Neural progenitor cell (in vitro differentiated cells): ENCODE measurements at regions not wholly inside any gene's neighbourhood (a gene's known extent, or its start where the extent isn't known, plus 50 kb on each side); places are given as distances from the start of the nearest gene placed in this dataset.

Experiments
- DNase-seq: peaks from one replicate; pipeline ENCODE4 v3.0.0-alpha.2; 2016; ENCODE audit warnings: low spot score
- H2AFZ ChIP-seq: fragments of 200-600 bp; sonication (generic); replicated peaks from 2 replicates; pipeline ENCODE4 v1.6.1; 2016; ENCODE audit warnings: antibody characterized with exemption
- H3F3A ChIP-seq: fragments of 200-600 bp; sonication (generic); 2 replicates; pipeline ENCODE4 v1.6.1; 2016; ENCODE audit warnings: antibody characterized with exemption, low read depth
- H3K27ac ChIP-seq: fragments of 200-600 bp; sonication (generic); 2 replicates; pipeline ENCODE4 v1.5.1; 2016; ENCODE audit warnings: mild to moderate bottlenecking
- H3K27me3 ChIP-seq: fragments of 200-600 bp; sonication (generic); 2 replicates; pipeline ENCODE4 v1.6.1; 2016; ENCODE audit warnings: mild to moderate bottlenecking, moderate library complexity
- H3K36me3 ChIP-seq: fragments of 200-600 bp; sonication (generic); 2 replicates; pipeline ENCODE4 v1.5.1; 2016
- H3K4me1 ChIP-seq: fragments of 200-600 bp; sonication (generic); 2 replicates; pipeline ENCODE4 v1.6.1; 2016; ENCODE audit warnings: mixed run types
- H3K4me2 ChIP-seq: fragments of 200-600 bp; sonication (generic); 2 replicates; pipeline ENCODE4 v1.6.1; 2016
- H3K4me3 ChIP-seq: fragments of 200-600 bp; sonication (generic); 2 replicates; pipeline ENCODE4 v1.5.1; 2016
- H3K79me2 ChIP-seq: fragments of 200-600 bp; sonication (generic); 2 replicates; pipeline ENCODE4 v1.6.1; 2016; ENCODE audit warnings: low read depth
- H3K9ac ChIP-seq: fragments of 200-600 bp; sonication (generic); 2 replicates; pipeline ENCODE4 v1.6.1; 2016
- H3K9me3 ChIP-seq: fragments of 200-600 bp; sonication (generic); 2 replicates; pipeline ENCODE4 v1.5.1; 2016; ENCODE audit warnings: low read depth
- H4K20me1 ChIP-seq: fragments of 200-600 bp; sonication (generic); 2 replicates; pipeline ENCODE4 v1.6.1; 2016; ENCODE audit warnings: low read depth
- H3K27ac Mint-ChIP-seq: 3 replicates; pipeline ENCODE4 v1.8.0; 2021; ENCODE audit warnings: mixed read lengths
- H3K27me3 Mint-ChIP-seq: 2 replicates; pipeline ENCODE4 v1.8.0; 2022; ENCODE audit warnings: low read depth, mild to moderate bottlenecking, inconsistent platforms, moderate library complexity, mixed read lengths; ENCODE audit not compliant: insufficient read depth
- H3K36me3 Mint-ChIP-seq: 3 replicates; pipeline ENCODE4 v1.8.0; 2021; ENCODE audit warnings: mixed read lengths
- H3K4me1 Mint-ChIP-seq: 3 replicates; pipeline ENCODE4 v1.8.0; 2021; ENCODE audit warnings: mixed read lengths
- H3K4me3 Mint-ChIP-seq: 3 replicates; pipeline ENCODE4 v1.8.0; 2021; ENCODE audit warnings: mild to moderate bottlenecking, moderate library complexity, mixed read lengths
- H3K9me3 Mint-ChIP-seq: 3 replicates; pipeline ENCODE4 v1.8.0; 2020; ENCODE audit warnings: mixed read lengths
- CTCF ChIP-seq: fragments of 200-600 bp; sonication (generic); IDR thresholded peaks from 2 replicates; pipeline ENCODE4 v1.5.1; 2017; ENCODE audit warnings: antibody characterized with exemption, mild to moderate bottlenecking
- EZH2 ChIP-seq: fragments of 200-600 bp; sonication (generic); IDR thresholded peaks from 2 replicates; pipeline ENCODE4 v1.6.1; 2017; ENCODE audit warnings: antibody characterized with exemption, mild to moderate bottlenecking, moderate library complexity
- EZH2phosphoT487 ChIP-seq: fragments of 200-600 bp; sonication (generic); IDR thresholded peaks from 2 replicates; pipeline ENCODE4 v1.6.1; 2017; ENCODE audit warnings: antibody characterized with exemption

GRCh38 chr1:95620076-95620475 is 386.1 kb downstream of the RWDD3 start:
- Histone ChIP-seq H3K27ac (no peak overlapping the region), H2AFZ (no peak overlapping the region), H3K27me3 (no peaks in the 10 kb centered on the region), H3K4me1 (no peaks in the 10 kb centered on the region), H3K4me3 (no peak overlapping the region), H3K36me3 (no peaks in the 10 kb centered on the region), H3K9ac (no peak overlapping the region), H3K4me2 (no peak overlapping the region), H3K9me3 (no peaks in the 10 kb centered on the region), H3F3A (no peaks in the 10 kb centered on the region), H3K79me2 (no peaks in the 10 kb centered on the region), H4K20me1 (no peaks in the 10 kb centered on the region)
- no peaks in the 10 kb centered on the region for H3K27me3 Mint-ChIP-seq
- no peak overlapping the region for H3K27ac Mint-ChIP-seq
- no peak overlapping the region for H3K4me3 Mint-ChIP-seq
- TF ChIP-seq CTCF (no peak), EZH2 (no peak), EZH2phosphoT487 (no peak)
- no peaks in the 10 kb centered on the region for H3K36me3 Mint-ChIP-seq
- H3K9me3 Mint-ChIP-seq, result no peaks in the 10 kb centered on the region
- DNase-seq, result no peak
- no peaks in the 10 kb centered on the region for H3K4me1 Mint-ChIP-seq

- Mint-ChIP-seq H3K27ac (no peak overlapping the region), H3K9me3 (no peaks in the 10 kb centered on the region), H3K4me3 (no peak overlapping the region), H3K36me3 (no peaks in the 10 kb centered on the region), H3K27me3 (no peaks in the 10 kb centered on the region), H3K4me1 (no peaks in the 10 kb centered on the region)
- no peak overlapping the region for H3K4me3 ChIP-seq
- H4K20me1 ChIP-seq, result no peaks in the 10 kb centered on the region
- TF ChIP-seq EZH2 (no peak), CTCF (no peak), EZH2phosphoT487 (no peak)
- H3K9ac ChIP-seq, result no peak overlapping the region
- peak overlapping the region; percentile 28 for H2AFZ ChIP-seq
- no peak overlapping the region for H3K4me2 ChIP-seq
- DNase-seq, result no peak
- H3K79me2 ChIP-seq, result no peaks in the 10 kb centered on the region
- no peaks in the 10 kb centered on the region for H3K4me1 ChIP-seq
- no peaks in the 10 kb centered on the region for H3K27me3 ChIP-seq
- H3K9me3 ChIP-seq, result no peaks in the 10 kb centered on the region
- H3K36me3 ChIP-seq, result no peaks in the 10 kb centered on the region
- no peak overlapping the region for H3K27ac ChIP-seq
- H3F3A ChIP-seq, result no peaks in the 10 kb centered on the region
Measured at GRCh38 chr1:95622609-95623008, 388.6 kb downstream of the RWDD3 start.

- H2AFZ ChIP-seq, result no peak overlapping the region
- H3F3A ChIP-seq, result no peaks in the 10 kb centered on the region
- no peak overlapping the region for H3K9ac ChIP-seq
- Mint-ChIP-seq H3K9me3 (no peaks in the 10 kb centered on the region), H3K4me3 (no peak overlapping the region), H3K27ac (no peak overlapping the region), H3K4me1 (no peaks in the 10 kb centered on the region), H3K36me3 (no peaks in the 10 kb centered on the region), H3K27me3 (no peaks in the 10 kb centered on the region)
- no peak for TF ChIP-seq EZH2
- no peak for TF ChIP-seq EZH2phosphoT487
- no peak for TF ChIP-seq CTCF
- no peak overlapping the region for H3K4me3 ChIP-seq
- no peaks in the 10 kb centered on the region for H3K4me1 ChIP-seq
- no peak for DNase-seq
- no peaks in the 10 kb centered on the region for H3K36me3 ChIP-seq
- H3K27me3 ChIP-seq, result no peaks in the 10 kb centered on the region
- H3K9me3 ChIP-seq, result no peaks in the 10 kb centered on the region
- H3K27ac ChIP-seq, result no peak overlapping the region
- no peak overlapping the region for H3K4me2 ChIP-seq
- H4K20me1 ChIP-seq, result no peaks in the 10 kb centered on the region
- H3K79me2 ChIP-seq, result no peaks in the 10 kb centered on the region
Measured at GRCh38 chr1:95625224-95625623, 391.2 kb downstream of the RWDD3 start.

GRCh38 chr1:95627244-95627643 is 393.2 kb downstream of the RWDD3 start:
- TF ChIP-seq EZH2 (no peak), EZH2phosphoT487 (no peak), CTCF (no peak)
- Histone ChIP-seq H3K4me1 (no peaks in the 10 kb centered on the region), H3K9me3 (no peaks in the 10 kb centered on the region), H3K36me3 (no peaks in the 10 kb centered on the region), H3K9ac (no peak overlapping the region), H3K27me3 (no peaks in the 10 kb centered on the region), H3K4me3 (no peak overlapping the region), H3K4me2 (no peak overlapping the region), H3K27ac (no peak overlapping the region), H3K79me2 (no peaks in the 10 kb centered on the region), H4K20me1 (no peaks in the 10 kb centered on the region), H3F3A (no peaks in the 10 kb centered on the region), H2AFZ (peak overlapping the region; percentile 14)
- Mint-ChIP-seq H3K9me3 (no peaks in the 10 kb centered on the region), H3K36me3 (no peaks in the 10 kb centered on the region), H3K4me3 (no peak overlapping the region), H3K4me1 (no peaks in the 10 kb centered on the region), H3K27me3 (no peaks in the 10 kb centered on the region), H3K27ac (no peak overlapping the region)
- DNase-seq, result no peak
